GM12865 (cell line): ENCODE measurements at regions not wholly inside any gene's neighbourhood (a gene's known extent, or its start where the extent isn't known, plus 50 kb on each side); places are given as distances from the start of the nearest gene placed in this dataset.

Source experiments
- DNase-seq: peaks from one replicate; pipeline ENCODE4 v3.0.0; 2010; ENCODE audit warnings: low read depth
- H3K4me3 ChIP-seq: 2 replicates; pipeline ENCODE4 v1.5.1; 2011; ENCODE audit warnings: mild to moderate bottlenecking, low read depth, low read length, control low read depth
- CTCF ChIP-seq: IDR thresholded peaks from 2 replicates; pipeline ENCODE4 v1.5.1; 2011; ENCODE audit warnings: low read length, control low read depth, low read depth, inconsistent platforms; ENCODE audit not compliant: insufficient read depth; ENCODE audit errors: missing control alignments

GRCh38 chr17:5797447-5798050, 213.2 kb upstream of the NLRP1 start:
- no peak overlapping the region for H3K4me3 ChIP-seq
- DNase-seq: no peak
- TF ChIP-seq CTCF: no peak

GRCh38 chr17:5798094-5798493, 213.8 kb upstream of the NLRP1 start:
- TF ChIP-seq CTCF: no peak
- H3K4me3 ChIP-seq: no peak overlapping the region

GRCh38 chr17:5800131-5800530, 215.8 kb upstream of the NLRP1 start:
- DNase-seq: no peak
- no peak for TF ChIP-seq CTCF
- no peak overlapping the region for H3K4me3 ChIP-seq

More at GRCh38 chr17:5798094-5798493, 213.8 kb upstream of the NLRP1 start:
- no peak for DNase-seq

GRCh38 chr17:5800646-5801045, 216.3 kb upstream of the NLRP1 start:
- DNase-seq: no peak

GRCh38 chr17:5804251-5804650, 219.9 kb upstream of the NLRP1 start:
- no peak for DNase-seq
- TF ChIP-seq CTCF: no peak
- no peak overlapping the region for H3K4me3 ChIP-seq

More at GRCh38 chr17:5800646-5801045, 216.3 kb upstream of the NLRP1 start:
- no peak overlapping the region for H3K4me3 ChIP-seq
- TF ChIP-seq CTCF: no peak

GRCh38 chr17:5809056-5809455, 224.7 kb upstream of the NLRP1 start:
- no peak for DNase-seq
- TF ChIP-seq CTCF: no peak
- H3K4me3 ChIP-seq: no peak overlapping the region

GRCh38 chr17:5809580-5810188, 225.4 kb upstream of the NLRP1 start:
- no peak for TF ChIP-seq CTCF
- DNase-seq: no peak
- H3K4me3 ChIP-seq: no peak overlapping the region
